GM21619 (cell line): ENCODE measurements at regions not wholly inside any gene's neighbourhood (a gene's known extent, or its start where the extent isn't known, plus 50 kb on each side); places are given as distances from the start of the nearest gene placed in this dataset.
"Not testable (repeated sequence)": the region's sequence is repeated elsewhere in the genome, so short reads cannot be mapped to it uniquely, and the experiment has no call there.

Experiments used
- ATAC-seq: cut with Tn5 transposase; IDR thresholded peaks from one replicate; pipeline ENCODE4 v1.9.1; 2021; ENCODE audit not compliant: unreplicated experiment

- ATAC-seq, result no peak
Observed at GRCh38 chr1:178606839-178607238, 93.9 kb downstream of the TEX35 start.

- peak; percentile 54 for ATAC-seq
Observed at GRCh38 chr1:178607718-178608408, 95.0 kb downstream of the TEX35 start.

- no peak for ATAC-seq
Observed at GRCh38 chr1:178609015-178609414, 96.1 kb downstream of the TEX35 start.

DNA sequence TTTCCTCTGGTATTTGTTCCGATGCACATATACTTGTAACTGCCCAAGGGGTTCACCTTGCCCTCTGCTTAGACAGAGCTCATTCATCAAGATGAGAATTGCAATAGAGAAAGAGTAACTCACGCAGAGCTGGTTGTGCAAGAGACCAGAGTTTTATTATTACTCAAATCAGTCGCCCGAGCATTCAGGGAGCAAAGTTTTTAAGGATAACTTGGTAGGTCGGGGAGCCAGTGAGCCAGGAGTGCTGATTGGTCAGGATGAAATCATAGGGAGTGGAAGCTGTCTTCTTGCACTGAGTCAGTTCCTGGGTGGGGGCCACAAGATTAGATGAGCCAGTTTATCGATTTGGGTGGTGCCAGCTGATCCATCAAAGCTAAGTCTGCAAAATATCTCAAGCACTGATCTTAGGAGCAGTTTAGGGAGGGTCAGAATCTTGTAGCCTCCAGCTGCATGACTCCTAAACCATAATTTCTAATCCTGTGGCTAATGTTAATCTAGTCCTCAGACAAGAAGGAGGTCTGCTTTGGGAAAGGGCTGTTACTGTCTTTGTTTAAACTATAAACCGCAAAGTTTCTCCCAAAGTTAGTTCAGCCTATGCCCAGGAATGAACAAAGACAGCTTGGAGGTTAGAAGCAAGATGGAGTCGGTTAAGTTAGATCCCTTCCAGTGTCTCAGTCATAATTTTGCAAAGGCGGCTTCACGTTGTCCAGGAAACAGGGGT lies 97.9 kb downstream of the TEX35 start:
- ATAC-seq, result not testable (repeated sequence)

GRCh38 chr1:178612261-178612660 lies 99.4 kb downstream of the TEX35 start:
- no peak for ATAC-seq

DNA sequence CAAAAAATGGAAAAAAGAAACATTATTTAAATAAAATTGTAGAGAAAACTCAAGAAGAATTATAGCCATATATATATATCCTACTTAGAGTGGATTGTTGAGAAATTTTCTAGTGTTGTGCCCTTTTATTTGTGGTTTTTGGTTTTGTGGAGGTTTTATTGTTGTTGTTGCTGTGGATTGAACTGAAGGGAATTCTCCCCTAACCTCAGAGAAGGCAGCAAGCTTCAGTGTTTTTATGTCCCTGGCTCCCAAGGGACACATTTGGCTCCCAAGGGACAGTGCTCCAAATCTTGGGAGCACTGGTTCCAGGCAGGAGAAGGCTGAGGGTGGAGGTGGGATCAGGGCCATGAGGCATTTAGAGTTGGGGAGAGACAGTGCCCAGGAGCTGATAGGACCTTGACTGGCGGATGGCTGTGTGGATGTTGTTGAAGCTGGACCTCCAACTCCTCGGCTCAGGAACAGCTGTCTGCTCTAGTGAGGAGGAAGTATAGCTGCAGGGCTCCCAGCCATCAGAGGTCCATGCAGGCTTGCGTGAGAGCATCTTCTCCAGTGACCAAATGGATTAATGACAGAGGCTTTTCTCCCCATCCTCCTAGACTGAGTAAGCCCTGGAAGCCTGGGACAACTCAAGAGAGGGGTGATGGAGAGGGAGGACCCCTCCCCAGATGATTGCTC lies 100.5 kb downstream of the TEX35 start:
- no peak for ATAC-seq

DNA sequence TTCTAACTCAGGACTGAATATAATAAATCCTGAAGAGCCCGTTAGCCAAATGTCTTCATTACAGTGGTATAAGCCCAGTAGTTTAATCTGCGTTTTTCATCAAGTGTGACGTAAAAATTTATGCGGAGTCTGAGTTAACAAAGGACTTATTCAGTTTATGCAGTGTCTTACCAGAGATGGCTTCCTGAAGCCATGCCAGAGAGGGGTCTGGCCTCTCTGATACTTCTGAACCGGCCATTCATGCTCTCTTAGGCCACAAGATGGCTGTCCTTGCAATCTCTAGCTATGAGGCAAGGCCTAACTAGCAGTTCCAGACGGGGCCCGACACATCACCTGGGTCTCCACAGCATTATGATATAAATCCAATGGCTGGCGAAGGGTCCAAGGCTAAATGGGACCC lies 101.4 kb downstream of the TEX35 start:
- ATAC-seq, result no peak

- no peak for ATAC-seq
Observed at GRCh38 chr1:178619042-178619927, 105.8 kb upstream of the RALGPS2 start.

DNA sequence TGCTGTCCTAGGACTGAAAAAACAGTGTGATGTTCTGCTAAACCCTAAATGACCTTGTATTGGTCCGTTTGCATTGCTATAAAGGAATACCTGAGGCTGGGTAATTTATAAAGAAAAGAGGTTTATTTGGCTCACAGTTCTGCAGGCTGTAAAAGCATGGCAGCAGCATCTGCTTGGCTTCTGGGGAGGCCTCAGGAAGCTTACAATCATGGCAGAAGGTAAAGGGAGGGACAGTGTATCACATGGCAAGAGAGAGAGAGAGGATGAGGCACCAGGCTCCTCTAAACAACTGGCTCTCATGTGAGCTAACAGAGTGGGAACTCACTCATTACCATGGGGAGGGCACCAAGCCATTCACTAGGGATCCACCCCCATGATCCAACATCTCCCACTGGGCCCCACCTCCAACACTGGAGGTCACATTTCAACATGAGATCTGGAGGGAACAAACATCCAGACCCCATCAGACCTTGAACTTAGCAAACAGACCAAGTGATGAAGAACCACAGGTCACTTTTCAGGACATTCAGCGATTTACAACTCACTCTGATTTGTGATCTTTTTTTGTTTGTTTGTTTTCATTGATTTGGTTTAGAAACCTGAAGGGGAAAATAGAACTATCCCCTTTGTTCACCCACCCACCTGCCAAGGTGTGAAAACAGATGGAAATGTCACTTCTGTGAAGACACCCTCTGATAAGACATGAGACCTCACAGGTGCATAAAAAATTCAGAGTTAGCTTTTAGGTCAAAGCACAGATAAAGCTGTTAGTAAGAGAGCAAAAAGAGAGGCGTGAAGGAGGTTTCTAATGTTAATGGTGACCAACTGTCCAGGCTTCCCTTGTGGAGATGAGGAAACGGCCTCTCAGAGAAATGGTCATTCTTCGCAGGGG lies 104.2 kb upstream of the RALGPS2 start:
- ATAC-seq, result no peak

DNA sequence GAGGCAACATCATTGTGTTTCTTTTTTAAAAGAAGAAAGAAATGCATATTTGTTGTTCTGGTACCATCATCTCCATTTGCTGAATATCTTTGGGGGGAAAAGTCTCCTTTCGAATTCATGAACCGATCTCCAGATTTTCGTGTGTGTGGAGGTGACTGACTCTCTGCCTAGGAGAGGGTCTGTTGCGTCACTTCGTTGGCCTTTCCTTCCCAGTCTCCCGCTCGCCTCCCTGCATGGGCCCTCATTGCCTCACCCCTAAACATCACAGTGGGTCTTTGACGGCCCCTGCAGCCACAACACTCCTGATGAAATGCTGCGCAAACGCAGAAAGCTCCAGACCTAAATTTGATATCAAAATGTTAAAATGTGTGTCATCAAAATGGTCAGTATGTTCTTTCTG lies 103.2 kb upstream of the RALGPS2 start:
- ATAC-seq, result no peak

- ATAC-seq, result no peak
Observed at GRCh38 chr1:178625695-178626094, 99.3 kb upstream of the RALGPS2 start.

DNA sequence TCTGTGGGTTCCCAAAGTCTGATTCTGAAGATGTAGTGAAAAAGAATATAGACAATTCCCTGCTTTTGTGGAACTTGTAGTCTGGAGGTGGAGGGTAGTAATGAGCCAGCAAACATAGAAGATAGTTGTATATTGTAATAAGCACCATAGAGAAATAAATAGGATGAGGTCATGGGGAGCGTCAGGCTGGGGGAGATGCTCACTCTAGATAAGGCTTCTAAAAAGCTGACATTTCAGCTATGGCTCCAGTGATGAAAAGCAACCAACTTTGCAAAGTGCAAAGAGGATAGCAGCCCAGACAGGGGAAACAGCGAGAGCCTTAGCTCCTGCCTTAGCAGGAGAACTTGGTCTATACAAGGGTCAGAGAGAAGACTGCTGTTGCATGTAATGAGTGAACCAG lies 98.0 kb upstream of the RALGPS2 start:
- no peak for ATAC-seq

DNA sequence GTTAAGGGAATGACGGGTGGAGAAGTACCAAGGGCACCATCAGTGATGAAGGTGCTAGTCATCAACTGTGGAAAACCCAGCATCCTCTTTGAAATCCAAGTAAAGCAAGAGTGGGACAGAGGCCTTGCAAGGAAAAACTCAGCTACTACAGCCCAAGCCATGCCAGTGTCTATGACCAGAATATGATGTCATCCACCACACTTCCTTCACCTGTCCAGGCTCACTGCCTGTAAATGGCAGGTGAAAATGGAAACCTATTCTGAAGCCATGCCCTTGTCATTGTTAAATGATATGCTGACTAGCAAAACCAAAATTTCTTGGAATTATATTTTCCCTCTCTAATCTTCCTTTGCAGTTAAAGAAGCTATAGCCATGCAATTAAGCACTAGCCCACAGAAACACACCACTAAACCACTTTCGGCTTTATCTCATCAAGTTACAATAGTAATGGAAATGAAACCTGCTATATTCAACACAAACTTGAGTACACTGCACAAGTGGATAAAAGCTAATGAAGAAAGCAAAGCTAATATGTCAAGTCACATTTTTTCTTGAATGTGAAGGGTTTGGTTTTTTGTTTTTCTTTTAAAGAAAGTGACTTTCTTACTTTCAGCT lies 96.3 kb upstream of the RALGPS2 start:
- ATAC-seq, result no peak

- no peak for ATAC-seq
Observed at GRCh38 chr1:178629252-178630154, 95.5 kb upstream of the RALGPS2 start.

GRCh38 chr1:178630417-178630816 lies 94.6 kb upstream of the RALGPS2 start:
- no peak for ATAC-seq

DNA sequence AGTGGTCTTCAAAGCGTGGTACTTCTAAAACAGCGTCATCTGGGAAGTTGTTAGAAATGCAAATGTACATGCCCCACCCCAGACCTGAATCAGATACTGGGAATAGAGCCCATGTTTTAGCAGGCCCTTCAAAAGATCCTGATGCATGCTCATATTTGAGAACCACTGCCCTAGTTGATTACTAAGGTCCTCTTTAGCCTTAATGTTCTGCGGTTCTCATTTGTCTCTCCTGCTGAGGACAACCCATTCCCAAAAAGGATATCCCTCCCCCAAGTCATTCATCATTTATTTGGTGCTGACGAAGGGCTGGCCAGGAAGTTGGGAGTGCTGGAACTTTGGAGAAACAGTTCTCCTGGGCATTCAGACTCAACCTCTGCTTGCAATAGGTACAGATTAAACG lies 92.4 kb upstream of the RALGPS2 start:
- no peak for ATAC-seq

- no peak for ATAC-seq
Observed at GRCh38 chr1:178633056-178633455, 92.0 kb upstream of the RALGPS2 start.

DNA sequence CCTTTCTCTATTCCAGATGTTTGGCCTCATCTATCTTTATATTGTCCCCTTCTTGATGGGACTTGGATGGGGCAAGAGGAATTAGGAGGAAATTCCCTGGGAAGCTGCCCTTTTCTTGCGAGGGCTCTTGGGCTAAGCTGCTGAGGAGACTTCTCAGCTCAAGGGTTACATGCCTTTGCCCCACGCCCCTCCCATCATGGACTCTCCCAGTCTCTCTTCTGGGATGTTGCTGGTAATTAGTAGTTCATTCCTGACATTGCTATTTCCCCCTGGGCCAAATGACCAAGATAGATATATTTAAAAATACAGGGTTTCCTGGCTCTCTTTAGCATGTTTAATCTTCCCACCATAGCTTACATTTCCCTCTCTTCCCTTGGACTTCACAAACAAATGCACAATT lies 90.6 kb upstream of the RALGPS2 start:
- ATAC-seq, result no peak

- no peak for ATAC-seq
Observed at GRCh38 chr1:178637841-178638240, 87.2 kb upstream of the RALGPS2 start.
